CD4-positive, alpha-beta memory T cell (primary cell): ENCODE measurements at regions not wholly inside any gene's neighbourhood (a gene's known extent, or its start where the extent isn't known, plus 50 kb on each side); places are given as distances from the start of the nearest gene placed in this dataset.
A peak's percentile ranks its signal among the peaks of the same experiment; 100 is the strongest.

Source experiments
- CTCF ChIA-PET: fragments of 350-600 bp; sonication (Branson Sonifier 250); formaldehyde crosslinking; loops from one replicate; lab custom pipeline; 2021; ENCODE audit warnings: inconsistent platforms; ENCODE audit not compliant: partially characterized antibody; lab: Charles Lee
- POLR2A ChIA-PET: fragments of 350-600 bp; sonication (Branson Sonifier 250); formaldehyde crosslinking; loops from one replicate; lab custom pipeline; 2021; ENCODE audit not compliant: partially characterized antibody; lab: Charles Lee
- DNase-seq, 5 donors: peaks; one replicate each; pipeline versions ENCODE4 v3.0.0 to v3.0.0-alpha.2; 2020 to 2022; ENCODE audit warnings: mixed read lengths in 1 of 5
- H3K27ac ChIP-seq: one replicate; pipeline ENCODE4 v1.7.0; 2013; ENCODE audit warnings: low read depth, low read length
- H3K27me3 ChIP-seq: 2 replicates; pipeline ENCODE4 v1.7.0; 2013; ENCODE audit warnings: mild to moderate bottlenecking, low read length, moderate library complexity; ENCODE audit not compliant: insufficient read depth
- H3K36me3 ChIP-seq: 2 replicates; pipeline ENCODE4 v1.7.0; 2013; ENCODE audit warnings: mild to moderate bottlenecking, low read length, moderate library complexity; ENCODE audit not compliant: insufficient read depth
- H3K4me1 ChIP-seq: 2 replicates; pipeline ENCODE4 v1.7.0; 2013; ENCODE audit warnings: mild to moderate bottlenecking, low read length, moderate library complexity; ENCODE audit not compliant: insufficient read depth
- H3K4me3 ChIP-seq, 2 donors: one replicate each; pipeline ENCODE4 v1.7.0; 2013; ENCODE audit warnings: low read length in 2 of 2, mild to moderate bottlenecking in 1 of 2
- H3K9me3 ChIP-seq, 2 donors: one replicate each; pipeline ENCODE4 v1.7.0; 2013; ENCODE audit warnings: low read length in 2 of 2, control low read depth in 1 of 2; ENCODE audit not compliant: control insufficient read depth in 1 of 2
- H3K27ac Mint-ChIP-seq, 7 donors: one replicate each; pipeline ENCODE4 v1.8.0; 2020 to 2021; ENCODE audit warnings: mixed read lengths in 7 of 7, mild to moderate bottlenecking in 6 of 7, inconsistent platforms in 3 of 7, moderate library complexity in 3 of 7
- H3K27me3 Mint-ChIP-seq, 2 donors: one replicate each; pipeline ENCODE4 v1.8.0; 2020 to 2021; ENCODE audit warnings: mixed read lengths in 2 of 2
- H3K36me3 Mint-ChIP-seq, 2 donors: one replicate each; pipeline ENCODE4 v1.8.0; 2020 to 2021; ENCODE audit warnings: mixed read lengths in 2 of 2, inconsistent platforms in 1 of 2, mild to moderate bottlenecking in 1 of 2
- H3K4me1 Mint-ChIP-seq, 4 donors: one replicate each; pipeline ENCODE4 v1.8.0; 2020 to 2021; ENCODE audit warnings: mixed read lengths in 4 of 4, mild to moderate bottlenecking in 1 of 4
- H3K4me3 Mint-ChIP-seq, 8 donors: one replicate each; pipeline ENCODE4 v1.8.0; 2020 to 2021; ENCODE audit warnings: mixed read lengths in 8 of 8, mild to moderate bottlenecking in 7 of 8, moderate library complexity in 6 of 8, inconsistent platforms in 3 of 8
- H3K9me3 Mint-ChIP-seq, 8 donors: one replicate each; pipeline ENCODE4 v1.8.0; 2020 to 2021; ENCODE audit warnings: mixed read lengths in 8 of 8, mild to moderate bottlenecking in 5 of 8, inconsistent platforms in 3 of 8, moderate library complexity in 1 of 8
- intact Hi-C: fragments of 100-400 bp; cut with micrococcal nuclease; formaldehyde crosslinking; loops from one replicate; pipeline ENCODE4 v1.15.1; 2023

- peaks cover 7 to 19% (median 11%) of the 10 kb centered on the region in 4 donors for H3K4me1 Mint-ChIP-seq
- POLR2A ChIA-PET = interaction anchor here (0.9 to 1.3 kb wide), 2 partner anchors 33 to 125 kb away, joined by 3 read pairs; no protein-coding TSS in a partner anchor
Observed at GRCh38 chr13:31930901-31931522, 100.6 kb upstream of the FRY start.

GRCh38 chr13:31937436-31937835 lies 94.1 kb upstream of the FRY start:
- Histone ChIP-seq H3K36me3 (no peaks in the 10 kb centered on the region), H3K4me1 (no peaks in the 10 kb centered on the region), H3K9me3 (no peaks in the 10 kb centered on the region), H3K27me3 (no peaks in the 10 kb centered on the region), H3K4me3 (no peak overlapping the region), H3K27ac (no peak overlapping the region)
- H3K9me3 Mint-ChIP-seq = no peaks in the 10 kb centered on the region
- no peaks in the 10 kb centered on the region for H3K27me3 Mint-ChIP-seq
- ChIA-PET POLR2A (no interaction called here), CTCF (no interaction called here)
- H3K36me3 Mint-ChIP-seq = peaks cover 1 to 25% of the 10 kb centered on the region in 2 donors
- H3K4me1 Mint-ChIP-seq = no peaks in the 10 kb centered on the region
- DNase-seq = no peak
- intact Hi-C loops = no loop called here
- peak overlapping the region in 1 of 7 donors; percentile 27 for H3K27ac Mint-ChIP-seq
- no peak overlapping the region for H3K4me3 Mint-ChIP-seq

More at GRCh38 chr13:31930901-31931522, 100.6 kb upstream of the FRY start:
- H3K27ac ChIP-seq = no peak overlapping the region
- H3K4me3 ChIP-seq = no peak overlapping the region
- no peaks in the 10 kb centered on the region for H3K36me3 Mint-ChIP-seq
- no peak overlapping the region for H3K27ac Mint-ChIP-seq
- CTCF ChIA-PET = interaction anchor here (3.0 kb wide), 1 partner anchor 21 kb away, joined by 15 read pairs; no protein-coding TSS in a partner anchor
- no peak overlapping the region for H3K4me3 Mint-ChIP-seq
- no peaks in the 10 kb centered on the region for H3K27me3 Mint-ChIP-seq
- H3K4me1 ChIP-seq = peaks cover 47% of the 10 kb centered on the region
- no peaks in the 10 kb centered on the region for H3K9me3 Mint-ChIP-seq
- H3K9me3 ChIP-seq = no peaks in the 10 kb centered on the region
- no peaks in the 10 kb centered on the region for H3K27me3 ChIP-seq
- no peaks in the 10 kb centered on the region for H3K36me3 ChIP-seq
- peak in 2 of 5 donors; percentile 10 to 35 for DNase-seq
- intact Hi-C loops = no loop called here

- Mint-ChIP-seq H3K27me3 (peaks cover 0 to 3% of the 10 kb centered on the region in 2 donors), H3K4me1 (no peaks in the 10 kb centered on the region), H3K4me3 (no peak overlapping the region), H3K9me3 (no peaks in the 10 kb centered on the region), H3K36me3 (peaks cover 1 to 29% of the 10 kb centered on the region in 2 donors), H3K27ac (no peak overlapping the region)
- H3K27ac ChIP-seq = no peak overlapping the region
- H3K36me3 ChIP-seq = no peaks in the 10 kb centered on the region
- no peaks in the 10 kb centered on the region for H3K9me3 ChIP-seq
- DNase-seq = no peak
- no peaks in the 10 kb centered on the region for H3K27me3 ChIP-seq
- no peak overlapping the region for H3K4me3 ChIP-seq
- no peaks in the 10 kb centered on the region for H3K4me1 ChIP-seq
- intact Hi-C loops = no loop called here
- POLR2A ChIA-PET = no interaction called here
- CTCF ChIA-PET = no interaction called here
Observed at GRCh38 chr13:31940076-31940475, 91.5 kb upstream of the FRY start.

- Mint-ChIP-seq H3K36me3 (peaks cover 16 to 35% of the 10 kb centered on the region in 2 donors), H3K9me3 (no peaks in the 10 kb centered on the region), H3K27ac (no peak overlapping the region), H3K27me3 (peaks cover 0 to 3% of the 10 kb centered on the region in 2 donors), H3K4me1 (no peaks in the 10 kb centered on the region), H3K4me3 (no peak overlapping the region)
- CTCF ChIA-PET = interaction anchor here (1.6 kb wide), 1 partner anchor 34 kb away, joined by 5 read pairs; no protein-coding TSS in a partner anchor
- Histone ChIP-seq H3K9me3 (no peaks in the 10 kb centered on the region), H3K4me1 (no peaks in the 10 kb centered on the region), H3K27ac (no peak overlapping the region), H3K36me3 (no peaks in the 10 kb centered on the region), H3K27me3 (no peaks in the 10 kb centered on the region), H3K4me3 (no peak overlapping the region)
- POLR2A ChIA-PET = no interaction called here
- DNase-seq = no peak
- intact Hi-C loops = no loop called here
Observed at GRCh38 chr13:31943591-31943990, 88.0 kb upstream of the FRY start.

GRCh38 chr13:31944262-31945160 lies 87.1 kb upstream of the FRY start:
- POLR2A ChIA-PET = no interaction called here
- H3K27ac ChIP-seq = no peak overlapping the region
- Mint-ChIP-seq H3K27ac (peak overlapping the region in 2 of 7 donors; percentile 8 to 13), H3K36me3 (peaks cover 21 to 44% of the 10 kb centered on the region in 2 donors), H3K4me3 (no peak overlapping the region), H3K4me1 (no peaks in the 10 kb centered on the region), H3K27me3 (peaks cover 0 to 3% of the 10 kb centered on the region in 2 donors), H3K9me3 (peaks cover 0 to 1% (median 0%) of the 10 kb centered on the region in 8 donors)
- no peak overlapping the region for H3K4me3 ChIP-seq
- H3K9me3 ChIP-seq = no peaks in the 10 kb centered on the region
- no peak for DNase-seq
- CTCF ChIA-PET = interaction anchor here (1.6 kb wide), 1 partner anchor 35 kb away, joined by 5 read pairs; no protein-coding TSS in a partner anchor
- intact Hi-C loops = no loop called here
- H3K27me3 ChIP-seq = no peaks in the 10 kb centered on the region
- H3K4me1 ChIP-seq = no peaks in the 10 kb centered on the region
- no peaks in the 10 kb centered on the region for H3K36me3 ChIP-seq

GRCh38 chr13:31945202-31945961 lies 86.2 kb upstream of the FRY start:
- H3K36me3 Mint-ChIP-seq = peaks cover 21 to 39% of the 10 kb centered on the region in 2 donors
- ChIA-PET CTCF (no interaction called here), POLR2A (no interaction called here)
- H3K27me3 ChIP-seq = no peaks in the 10 kb centered on the region
- H3K4me3 Mint-ChIP-seq = no peak overlapping the region
- H3K36me3 ChIP-seq = no peaks in the 10 kb centered on the region
- no peak for DNase-seq
- H3K4me3 ChIP-seq = no peak overlapping the region
- H3K9me3 Mint-ChIP-seq = peaks cover 0 to 1% (median 0%) of the 10 kb centered on the region in 8 donors
- H3K9me3 ChIP-seq = no peaks in the 10 kb centered on the region
- H3K27ac Mint-ChIP-seq = no peak overlapping the region
- H3K4me1 Mint-ChIP-seq = no peaks in the 10 kb centered on the region
- H3K4me1 ChIP-seq = no peaks in the 10 kb centered on the region
- intact Hi-C loops = no loop called here
- H3K27ac ChIP-seq = no peak overlapping the region
- H3K27me3 Mint-ChIP-seq = peaks cover 0 to 3% of the 10 kb centered on the region in 2 donors
